OCI-LY3 (cell line): ENCODE measurements at regions not wholly inside any gene's neighbourhood (a gene's known extent, or its start where the extent isn't known, plus 50 kb on each side); places are given as distances from the start of the nearest gene placed in this dataset.

Experiments
- CTCF ChIP-seq: fragments of 200-600, 300-600 bp; sonication (generic); IDR thresholded peaks from 2 replicates; pipeline ENCODE4 v1.5.1; 2014; ENCODE audit warnings: antibody characterized with exemption, low read length, low read depth
- EZH2phosphoT487 ChIP-seq: fragments of 200-600 bp; shearing (Covaris generic); IDR thresholded peaks from 2 replicates; pipeline ENCODE4 v1.6.1; 2018; ENCODE audit warnings: antibody characterized with exemption, mixed run types, low read depth

GRCh38 chr6:54041239-54041638 lies 70.0 kb upstream of the MLIP start:
- TF ChIP-seq CTCF (no peak), EZH2phosphoT487 (no peak)
